ENCODE measurements at regions not wholly inside any gene's neighbourhood (a gene's known extent, or its start where the extent isn't known, plus 50 kb on each side); places are given as distances from the start of the nearest gene placed in this dataset.

DNA sequence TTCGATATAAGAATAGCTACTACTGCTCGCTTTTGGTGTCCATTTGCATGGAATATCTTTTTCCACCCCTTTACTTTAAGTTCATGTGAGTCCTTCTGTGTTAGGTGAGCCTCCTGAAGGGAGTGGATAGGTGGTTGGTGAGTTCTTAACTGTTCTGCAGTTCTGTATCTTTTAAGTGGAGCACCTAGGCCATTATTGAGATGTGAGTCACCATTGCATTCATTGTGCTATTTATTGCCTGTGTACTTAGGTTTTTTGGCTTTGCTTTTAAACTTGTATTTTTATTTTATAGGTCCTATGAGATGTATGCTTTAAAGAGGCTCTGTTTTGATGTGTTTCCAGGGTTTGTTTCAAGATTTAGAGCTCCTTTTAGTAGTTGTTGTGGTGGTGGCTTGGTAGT is 1430.8 kb downstream of the REEP3 start:
- TF ChIP-seq, protein P1, sequence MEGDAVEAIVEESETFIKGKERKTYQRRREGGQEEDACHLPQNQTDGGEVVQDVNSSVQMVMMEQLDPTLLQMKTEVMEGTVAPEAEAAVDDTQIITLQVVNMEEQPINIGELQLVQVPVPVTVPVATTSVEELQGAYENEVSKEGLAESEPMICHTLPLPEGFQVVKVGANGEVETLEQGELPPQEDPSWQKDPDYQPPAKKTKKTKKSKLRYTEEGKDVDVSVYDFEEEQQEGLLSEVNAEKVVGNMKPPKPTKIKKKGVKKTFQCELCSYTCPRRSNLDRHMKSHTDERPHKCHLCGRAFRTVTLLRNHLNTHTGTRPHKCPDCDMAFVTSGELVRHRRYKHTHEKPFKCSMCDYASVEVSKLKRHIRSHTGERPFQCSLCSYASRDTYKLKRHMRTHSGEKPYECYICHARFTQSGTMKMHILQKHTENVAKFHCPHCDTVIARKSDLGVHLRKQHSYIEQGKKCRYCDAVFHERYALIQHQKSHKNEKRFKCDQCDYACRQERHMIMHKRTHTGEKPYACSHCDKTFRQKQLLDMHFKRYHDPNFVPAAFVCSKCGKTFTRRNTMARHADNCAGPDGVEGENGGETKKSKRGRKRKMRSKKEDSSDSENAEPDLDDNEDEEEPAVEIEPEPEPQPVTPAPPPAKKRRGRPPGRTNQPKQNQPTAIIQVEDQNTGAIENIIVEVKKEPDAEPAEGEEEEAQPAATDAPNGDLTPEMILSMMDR (conservative IDR thresholded peaks at IDR 0.05; ENCODE audit: low read depth, low read length), result no peak
- H3K4me3 ChIP-seq (ENCODE audit: low read depth, low read length), result no peak overlapping the region
- DNase-seq (ENCODE audit: low read depth), result no peak

DNA sequence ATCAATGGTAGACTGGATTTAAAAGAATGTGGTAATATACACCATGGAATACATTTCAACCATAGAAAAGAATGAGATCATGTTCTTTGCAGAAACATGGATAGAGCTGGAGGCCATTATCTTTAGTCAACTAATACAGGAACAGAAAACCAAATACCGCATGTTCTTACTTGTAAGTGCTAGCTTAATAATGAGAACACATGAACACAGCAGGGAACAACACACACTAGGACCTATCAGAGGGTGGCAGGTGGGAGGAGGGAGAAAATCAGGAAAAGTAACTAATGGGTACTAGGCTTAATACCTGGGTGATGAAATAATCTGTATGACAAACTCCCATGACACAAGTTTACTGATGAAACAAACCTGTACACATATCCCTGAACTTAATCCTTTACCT is 1435.2 kb downstream of the REEP3 start:
- H3K4me3 ChIP-seq (ENCODE audit: low read depth, low read length), result no peak overlapping the region
- DNase-seq (ENCODE audit: low read depth), result no peak
- TF ChIP-seq, protein P1 (conservative IDR thresholded peaks at IDR 0.05; ENCODE audit: low read depth, low read length), result no peak

DNA sequence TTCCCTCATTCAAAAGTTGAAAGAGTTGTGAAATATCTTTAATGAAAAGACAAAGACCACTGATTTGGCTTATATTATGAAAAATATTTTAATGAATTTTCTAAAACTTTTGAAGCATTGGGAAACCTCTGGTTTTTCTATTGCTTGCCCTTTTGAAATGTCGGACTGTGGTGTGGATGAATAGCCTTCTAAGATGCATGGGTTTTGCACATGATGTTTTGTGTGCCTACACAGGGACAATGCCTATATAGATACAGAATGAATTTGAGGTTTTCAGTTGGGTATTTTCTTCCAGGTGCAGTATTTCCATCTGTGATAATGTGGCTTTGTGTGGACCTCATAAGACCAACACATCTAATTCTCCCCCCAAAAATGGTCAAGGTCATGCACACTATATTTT is 1437.9 kb downstream of the REEP3 start:
- TF ChIP-seq, protein P1 (conservative IDR thresholded peaks at IDR 0.05; ENCODE audit: low read depth, low read length), result no peak
- no peak for DNase-seq (ENCODE audit: low read depth)
- no peak overlapping the region for H3K4me3 ChIP-seq (ENCODE audit: low read depth, low read length)

DNA sequence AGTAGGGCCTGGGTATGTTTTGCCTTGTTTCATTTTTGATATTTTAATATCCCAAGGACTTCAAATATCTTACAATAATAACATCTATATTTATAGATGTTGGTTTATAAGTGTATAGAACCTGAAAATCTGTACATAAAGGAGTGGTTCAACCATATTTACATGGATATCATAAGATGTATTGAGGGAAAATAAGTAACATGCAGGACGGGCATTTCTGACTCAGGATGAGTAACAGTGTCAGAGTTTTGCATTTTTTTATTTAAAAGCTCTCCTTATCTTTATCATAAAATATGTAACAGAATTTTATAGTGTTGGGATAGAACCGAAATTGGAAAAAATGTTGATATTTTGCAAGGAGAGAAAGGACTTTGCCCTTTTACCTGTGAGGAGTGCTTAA is 1438.7 kb downstream of the REEP3 start:
- TF ChIP-seq, protein P1 (conservative IDR thresholded peaks at IDR 0.05; ENCODE audit: low read depth, low read length), result no peak
- DNase-seq (ENCODE audit: low read depth), result no peak
- no peak overlapping the region for H3K4me3 ChIP-seq (ENCODE audit: low read depth, low read length)

DNA sequence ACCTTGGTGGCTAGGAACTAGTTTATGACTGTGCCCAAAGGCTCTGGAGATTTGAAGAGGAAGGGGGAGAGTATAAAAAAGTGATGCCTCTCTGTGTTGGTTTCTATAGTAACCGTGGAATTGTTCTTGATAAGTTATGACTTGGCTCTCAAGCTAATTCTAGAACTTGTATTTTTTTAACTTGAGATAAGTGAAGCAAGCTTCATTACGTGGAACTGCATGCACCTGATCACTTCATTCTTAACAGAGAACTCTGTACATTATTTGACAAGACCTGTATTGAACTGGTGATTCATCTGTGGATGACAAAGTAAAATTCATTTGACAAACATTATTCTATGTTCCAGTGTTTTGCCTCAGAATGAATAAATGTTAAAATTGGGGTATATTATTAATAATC is 1452.2 kb downstream of the REEP3 start:
- no peak for DNase-seq (ENCODE audit: low read depth)
- TF ChIP-seq, protein P1 (conservative IDR thresholded peaks at IDR 0.05; ENCODE audit: low read depth, low read length), result no peak
- H3K4me3 ChIP-seq (ENCODE audit: low read depth, low read length), result no peak overlapping the region

DNA sequence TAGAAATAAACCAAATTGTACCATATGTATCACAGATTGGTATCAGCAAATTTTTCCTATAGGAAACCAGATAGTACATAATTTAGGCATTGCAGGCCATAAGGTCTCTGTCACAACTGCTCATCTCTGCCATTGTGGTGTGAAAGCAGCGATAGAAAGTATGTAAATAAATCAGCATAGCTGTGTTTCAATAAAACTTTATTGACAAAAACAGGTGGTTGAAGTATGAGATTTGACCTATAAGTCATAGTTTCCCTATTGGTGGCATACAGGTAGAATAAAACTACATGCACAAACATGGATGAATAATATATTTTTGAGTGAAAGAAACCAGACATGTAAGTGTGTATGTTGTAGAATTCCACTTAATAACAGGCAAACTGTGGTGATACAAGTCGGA is 1454.9 kb downstream of the REEP3 start:
- H3K4me3 ChIP-seq (ENCODE audit: low read depth, low read length), result no peak overlapping the region
- no peak for DNase-seq (ENCODE audit: low read depth)
- TF ChIP-seq, protein P1 (conservative IDR thresholded peaks at IDR 0.05; ENCODE audit: low read depth, low read length), result no peak

DNA sequence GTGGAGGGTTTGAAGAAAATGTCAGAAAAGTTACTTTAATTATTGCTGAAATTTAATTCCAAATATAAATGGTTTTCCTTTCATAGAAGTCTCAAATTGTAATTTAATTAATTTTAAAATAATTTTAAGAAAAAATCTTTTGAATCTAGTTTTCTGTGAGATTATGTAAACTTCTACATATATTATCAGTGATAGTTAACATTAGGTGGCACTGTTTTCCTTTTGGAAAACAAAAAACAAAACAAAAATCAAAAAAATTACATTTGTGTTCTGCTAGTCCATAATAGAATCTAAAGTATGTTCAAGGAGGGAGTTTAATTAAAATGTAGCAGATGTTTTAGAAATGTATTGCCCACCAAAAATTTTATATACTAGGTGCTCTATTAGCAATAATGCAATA is 1456.7 kb downstream of the REEP3 start:
- H3K4me3 ChIP-seq (ENCODE audit: low read depth, low read length), result no peak overlapping the region
- TF ChIP-seq, protein P1 (conservative IDR thresholded peaks at IDR 0.05; ENCODE audit: low read depth, low read length), result no peak
- DNase-seq (ENCODE audit: low read depth), result peak; percentile 0

Data from choroid plexus epithelial cell (primary cell).